AG10803 (cell line): ENCODE measurements at regions not wholly inside any gene's neighbourhood (a gene's known extent, or its start where the extent isn't known, plus 50 kb on each side); places are given as distances from the start of the nearest gene placed in this dataset.
"Not testable (repeated sequence)": the region's sequence is repeated elsewhere in the genome, so short reads cannot be mapped to it uniquely, and the experiment has no call there.

Experiments used
- DNase-seq: peaks from one replicate; pipeline ENCODE4 v3.0.0; 2010; ENCODE audit warnings: low read depth
- H3K4me3 ChIP-seq: 2 replicates; pipeline ENCODE4 v1.5.1; 2011; ENCODE audit warnings: mild to moderate bottlenecking, low read length, control low read depth
- CTCF ChIP-seq: conservative IDR thresholded peaks from 2 replicates; pipeline ENCODE4 v1.5.1; 2011; ENCODE audit warnings: mild to moderate bottlenecking, low read length, control low read depth, inconsistent platforms

GRCh38 chr5:58311526-58311925, 148.4 kb downstream of the PLK2 start:
- no peak for DNase-seq

GRCh38 chr5:58308384-58308783, 151.5 kb downstream of the PLK2 start:
- DNase-seq, result not testable (repeated sequence)

More at GRCh38 chr5:58311526-58311925, 148.4 kb downstream of the PLK2 start:
- H3K4me3 ChIP-seq, result no peak overlapping the region
- TF ChIP-seq CTCF, result no peak

GRCh38 chr5:58300346-58300895, 159.5 kb downstream of the PLK2 start:
- no peak for DNase-seq
- TF ChIP-seq CTCF, result no peak
- H3K4me3 ChIP-seq, result no peak overlapping the region

More at GRCh38 chr5:58308384-58308783, 151.5 kb downstream of the PLK2 start:
- not testable (repeated sequence) for H3K4me3 ChIP-seq

GRCh38 chr5:58299256-58299655, 160.6 kb downstream of the PLK2 start:
- no peak overlapping the region for H3K4me3 ChIP-seq
- no peak for TF ChIP-seq CTCF
- DNase-seq, result no peak

- DNase-seq, result peak; percentile 41
These were observed 165.1 kb downstream of the PLK2 start for GRCh38 chr5:58294598-58295305.

GRCh38 chr5:58288275-58288674, 171.6 kb downstream of the PLK2 start:
- H3K4me3 ChIP-seq, DNase-seq: not testable (repeated sequence)

More at GRCh38 chr5:58294598-58295305, 165.1 kb downstream of the PLK2 start:
- H3K4me3 ChIP-seq, result no peak overlapping the region
- TF ChIP-seq CTCF, result no peak

- no peak for TF ChIP-seq CTCF
- DNase-seq, result no peak
- no peak overlapping the region for H3K4me3 ChIP-seq
These were observed 173.1 kb downstream of the PLK2 start for GRCh38 chr5:58286741-58287140.

- no peak for TF ChIP-seq CTCF
- no peak overlapping the region for H3K4me3 ChIP-seq
- DNase-seq, result no peak
These were observed 174.0 kb downstream of the PLK2 start for GRCh38 chr5:58285900-58286299.
